Esophagus squamous epithelium (tissue), 4 donors: ENCODE measurements at regions not wholly inside any gene's neighbourhood (a gene's known extent, or its start where the extent isn't known, plus 50 kb on each side); places are given as distances from the start of the nearest gene placed in this dataset.

Source experiments
- CTCF ChIP-seq, 6 experiments: fragments of 450-650 bp in 4 of 6; fragments of 200-600 bp in 2 of 6; sonication (generic) in 2 of 6; IDR thresholded peaks; one replicate each; pipeline ENCODE4 v1.5.1; 2016 to 2019; ENCODE audit warnings: antibody characterized with exemption in 6 of 6, mild to moderate bottlenecking in 4 of 6, moderate library complexity in 4 of 6
- POLR2A ChIP-seq, 4 donors: fragments of 450-650 bp; IDR thresholded peaks; one replicate each; pipeline ENCODE4 v1.6.1; 2017; ENCODE audit warnings: antibody characterized with exemption in 4 of 4, mild to moderate bottlenecking in 4 of 4, moderate library complexity in 3 of 4

GRCh38 chr3:6099458-6100075 is 761.3 kb upstream of the GRM7 start:
- TF ChIP-seq CTCF (IDR thresholded peaks at IDR 0.05) (no peak), POLR2A (IDR thresholded peaks at IDR 0.05) (no peak)
